HUES48 (cell line): ENCODE measurements at regions not wholly inside any gene's neighbourhood (a gene's known extent, or its start where the extent isn't known, plus 50 kb on each side); places are given as distances from the start of the nearest gene placed in this dataset.

Experiments used
- H3K27ac ChIP-seq: one replicate; pipeline ENCODE4 v1.7.0; 2013; ENCODE audit warnings: low read depth, low read length, inconsistent platforms
- H3K27me3 ChIP-seq: 2 replicates; pipeline ENCODE4 v1.6.1; 2013; ENCODE audit warnings: mild to moderate bottlenecking, low read length; ENCODE audit not compliant: control insufficient read depth, insufficient read depth
- H3K36me3 ChIP-seq: 2 replicates; pipeline ENCODE4 v1.6.1; 2013; ENCODE audit warnings: low read length; ENCODE audit not compliant: control insufficient read depth, insufficient read depth
- H3K4me1 ChIP-seq: 2 replicates; pipeline ENCODE4 v1.6.1; 2013; ENCODE audit warnings: mild to moderate bottlenecking, low read length; ENCODE audit not compliant: control insufficient read depth, insufficient read depth
- H3K4me3 ChIP-seq: 2 replicates; pipeline ENCODE4 v1.5.1; 2013; ENCODE audit warnings: mild to moderate bottlenecking, low read depth, low read length
- H3K9ac ChIP-seq: 2 replicates; pipeline ENCODE4 v1.6.1; 2013; ENCODE audit warnings: mild to moderate bottlenecking, low read depth, low read length, moderate library complexity
- H3K9me3 ChIP-seq: 2 replicates; pipeline ENCODE4 v1.6.1; 2013; ENCODE audit warnings: low read length; ENCODE audit not compliant: control insufficient read depth, insufficient read depth

- Histone ChIP-seq H3K27me3 (no peaks in the 10 kb centered on the region), H3K9ac (no peak overlapping the region), H3K9me3 (no peaks in the 10 kb centered on the region), H3K4me3 (no peak overlapping the region), H3K27ac (no peak overlapping the region), H3K4me1 (no peaks in the 10 kb centered on the region), H3K36me3 (no peaks in the 10 kb centered on the region)
Observed at GRCh38 chr6:166842607-166843006, 113.7 kb downstream of the RNASET2 start.

DNA sequence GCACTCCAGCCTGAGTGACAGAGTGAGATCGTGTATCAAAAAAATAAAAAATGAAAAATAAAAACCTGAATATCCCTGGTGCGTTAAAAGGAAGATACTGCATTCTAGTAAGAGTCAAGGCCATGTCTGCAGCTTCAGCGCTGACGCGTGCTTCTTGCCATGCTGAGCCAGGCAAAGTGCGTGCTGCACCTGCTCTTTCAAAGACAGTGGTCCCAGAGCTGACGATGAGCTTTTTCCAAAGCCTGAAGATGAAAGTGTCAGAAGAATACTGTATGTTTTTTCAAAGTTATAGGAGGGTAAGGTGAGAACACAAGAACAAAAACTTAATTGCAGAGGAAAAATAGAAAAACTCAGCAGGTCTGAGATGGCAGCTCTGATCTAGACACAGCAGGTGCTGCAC lies 115.1 kb downstream of the RNASET2 start:
- no peaks in the 10 kb centered on the region for H3K27me3 ChIP-seq
- no peaks in the 10 kb centered on the region for H3K9me3 ChIP-seq
- no peak overlapping the region for H3K27ac ChIP-seq
- H3K4me1 ChIP-seq = no peaks in the 10 kb centered on the region
- no peaks in the 10 kb centered on the region for H3K36me3 ChIP-seq
- no peak overlapping the region for H3K9ac ChIP-seq
- H3K4me3 ChIP-seq = no peak overlapping the region

- H3K36me3 ChIP-seq = no peaks in the 10 kb centered on the region
- H3K4me3 ChIP-seq = no peak overlapping the region
- no peaks in the 10 kb centered on the region for H3K9me3 ChIP-seq
- H3K9ac ChIP-seq = no peak overlapping the region
- H3K4me1 ChIP-seq = no peaks in the 10 kb centered on the region
- no peaks in the 10 kb centered on the region for H3K27me3 ChIP-seq
- H3K27ac ChIP-seq = no peak overlapping the region
Observed at GRCh38 chr6:166839569-166839968, 116.8 kb downstream of the RNASET2 start.

DNA sequence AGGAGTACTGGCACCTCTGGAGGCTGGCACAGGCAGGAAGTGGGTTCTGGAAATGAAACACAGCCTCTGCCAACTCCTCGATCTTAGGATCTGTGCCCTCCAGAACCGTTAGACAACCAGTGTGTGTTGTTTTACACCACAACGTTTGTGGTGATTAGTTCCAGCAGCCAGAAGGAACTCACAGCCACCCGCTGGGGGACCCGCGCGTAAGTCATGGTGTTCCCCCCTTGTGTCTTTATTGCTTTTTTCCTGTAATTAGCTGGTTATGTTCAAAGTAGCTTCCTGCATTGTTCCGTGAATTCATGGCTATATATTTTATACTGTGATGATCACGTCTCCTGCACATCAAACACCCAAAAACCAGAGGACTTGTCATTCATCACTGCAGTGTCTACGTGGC lies 117.4 kb downstream of the RNASET2 start:
- Histone ChIP-seq H3K27ac (no peak overlapping the region), H3K9ac (no peak overlapping the region), H3K9me3 (no peaks in the 10 kb centered on the region), H3K27me3 (no peaks in the 10 kb centered on the region), H3K4me3 (no peak overlapping the region), H3K4me1 (no peaks in the 10 kb centered on the region), H3K36me3 (no peaks in the 10 kb centered on the region)

DNA sequence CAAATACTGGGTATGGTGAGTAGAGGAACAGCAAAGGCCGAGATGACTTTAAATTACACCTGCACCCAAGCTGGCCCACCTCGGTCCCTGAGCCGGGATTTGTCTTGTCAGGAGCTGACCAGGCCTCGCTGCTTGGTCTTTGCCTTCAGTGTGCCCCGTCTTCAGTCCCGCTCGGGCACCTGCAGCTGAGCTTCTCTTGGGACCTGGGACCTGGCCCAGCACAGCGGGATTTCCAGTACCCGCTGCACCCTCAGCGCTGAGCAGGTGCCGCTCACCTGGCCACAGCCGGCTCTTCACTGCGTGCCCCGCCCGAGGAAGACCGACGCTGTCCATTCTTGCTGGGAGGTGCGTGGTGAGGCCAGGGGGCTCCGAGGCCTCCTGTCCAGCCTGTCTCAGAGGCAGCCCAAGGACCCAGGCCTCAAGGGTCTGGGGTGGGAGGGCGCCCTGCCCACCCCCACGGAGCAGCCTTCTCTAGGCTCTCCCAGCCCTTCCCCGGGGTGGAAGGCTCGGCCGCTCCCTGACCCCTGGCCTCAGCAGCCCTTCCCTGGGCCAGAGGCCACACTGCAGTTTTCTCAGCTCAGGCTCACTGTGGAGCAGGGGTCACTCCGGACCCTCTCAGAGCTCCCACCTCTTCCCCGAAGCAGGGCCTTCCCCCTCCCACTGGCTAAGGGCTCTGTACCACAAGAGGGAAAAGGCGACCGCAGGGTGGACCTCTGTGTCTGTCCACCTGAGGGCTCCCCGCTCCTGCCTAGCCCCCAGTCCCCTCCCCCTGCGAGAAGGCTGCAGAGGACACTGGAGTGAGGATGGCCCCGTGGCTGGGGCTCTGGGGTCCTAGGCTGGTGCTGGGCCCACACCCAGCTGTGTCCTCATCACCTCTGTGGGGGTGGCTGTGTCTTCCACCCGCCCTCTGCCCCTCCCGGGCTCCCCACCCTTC lies 119.3 kb downstream of the RNASET2 start:
- Histone ChIP-seq H3K9me3 (no peaks in the 10 kb centered on the region), H3K36me3 (no peaks in the 10 kb centered on the region), H3K4me3 (no peak overlapping the region), H3K4me1 (no peaks in the 10 kb centered on the region), H3K9ac (no peak overlapping the region), H3K27ac (no peak overlapping the region), H3K27me3 (no peaks in the 10 kb centered on the region)

DNA sequence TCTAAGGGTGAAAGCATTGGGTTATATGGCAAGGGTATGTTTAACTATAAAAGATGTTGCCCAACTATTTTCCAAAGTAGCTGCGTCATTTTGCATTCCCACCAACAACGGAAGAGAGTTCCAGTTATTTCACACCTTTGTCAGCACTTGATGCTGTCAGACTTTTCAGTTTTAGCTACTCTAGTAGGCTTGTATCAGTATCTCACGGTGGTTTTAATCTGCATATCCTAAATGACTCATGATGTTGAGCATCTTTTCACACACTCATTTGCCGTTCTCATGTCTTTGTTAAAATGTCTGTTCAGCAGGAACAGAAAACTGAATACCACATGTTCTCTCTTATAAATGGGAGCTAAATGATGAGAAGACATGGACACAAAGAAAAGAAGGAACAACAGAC lies 122.3 kb downstream of the RNASET2 start:
- no peaks in the 10 kb centered on the region for H3K36me3 ChIP-seq
- H3K27me3 ChIP-seq = no peaks in the 10 kb centered on the region
- H3K9me3 ChIP-seq = no peaks in the 10 kb centered on the region
- no peak overlapping the region for H3K27ac ChIP-seq
- H3K4me3 ChIP-seq = no peak overlapping the region
- no peak overlapping the region for H3K9ac ChIP-seq
- no peaks in the 10 kb centered on the region for H3K4me1 ChIP-seq

DNA sequence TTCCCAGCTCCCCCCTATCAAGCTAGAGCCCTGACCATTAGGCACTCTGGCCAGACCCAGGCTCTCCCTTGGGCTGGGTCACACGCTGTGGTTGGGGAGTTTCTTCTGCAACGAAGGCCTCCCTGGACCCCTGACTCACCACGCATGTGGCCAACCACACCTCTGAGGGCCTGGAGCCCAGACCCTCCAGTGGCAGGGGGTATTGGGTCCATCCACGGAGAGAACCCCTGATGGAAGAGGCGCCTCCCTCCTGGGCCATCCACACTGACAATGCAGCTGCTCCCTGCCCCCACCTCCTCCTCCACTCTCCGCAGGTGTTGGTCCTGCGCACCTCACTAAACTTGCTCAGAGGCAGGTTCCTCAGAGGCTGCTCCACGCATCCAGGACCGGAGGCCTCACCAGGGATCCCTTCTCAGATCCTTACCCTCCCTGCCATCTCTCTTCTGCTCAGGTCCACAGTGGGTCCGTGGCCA lies 125.4 kb downstream of the RNASET2 start:
- Histone ChIP-seq H3K27ac (no peak overlapping the region), H3K4me3 (no peak overlapping the region), H3K9ac (no peak overlapping the region)

GRCh38 chr6:166830185-166830890 lies 126.0 kb downstream of the RNASET2 start:
- Histone ChIP-seq H3K9me3 (no peaks in the 10 kb centered on the region), H3K4me3 (no peak overlapping the region), H3K36me3 (no peaks in the 10 kb centered on the region), H3K27ac (no peak overlapping the region), H3K9ac (no peak overlapping the region), H3K4me1 (no peaks in the 10 kb centered on the region), H3K27me3 (no peaks in the 10 kb centered on the region)

More for the DNA sequence above, 125.4 kb downstream of the RNASET2 start:
- H3K36me3 ChIP-seq = no peaks in the 10 kb centered on the region
- H3K27me3 ChIP-seq = no peaks in the 10 kb centered on the region
- no peaks in the 10 kb centered on the region for H3K9me3 ChIP-seq
- H3K4me1 ChIP-seq = no peaks in the 10 kb centered on the region

DNA sequence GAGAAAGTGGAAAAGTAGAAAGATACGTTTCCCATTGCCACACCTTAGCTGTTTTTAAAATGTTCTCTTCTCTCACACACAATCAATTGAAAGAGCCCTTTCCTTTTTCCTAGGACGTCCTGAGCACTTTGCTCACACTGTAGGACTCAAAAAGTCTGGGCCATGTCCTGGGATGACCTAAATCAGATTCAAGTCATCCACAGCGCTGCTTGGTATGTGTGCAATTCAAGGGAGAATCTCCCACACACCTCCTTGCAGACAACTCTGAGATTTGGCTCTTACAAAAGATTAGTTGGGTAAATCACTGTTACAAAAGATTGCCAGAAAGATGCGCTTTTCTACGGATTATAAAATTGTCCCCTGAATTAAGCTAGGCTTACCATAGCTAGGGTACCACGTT lies 130.1 kb downstream of the RNASET2 start:
- no peaks in the 10 kb centered on the region for H3K9me3 ChIP-seq
- no peak overlapping the region for H3K4me3 ChIP-seq
- no peaks in the 10 kb centered on the region for H3K4me1 ChIP-seq
- no peaks in the 10 kb centered on the region for H3K36me3 ChIP-seq
- no peak overlapping the region for H3K9ac ChIP-seq
- H3K27ac ChIP-seq = no peak overlapping the region
- no peaks in the 10 kb centered on the region for H3K27me3 ChIP-seq

- no peaks in the 10 kb centered on the region for H3K27me3 ChIP-seq
- no peaks in the 10 kb centered on the region for H3K9me3 ChIP-seq
- H3K27ac ChIP-seq = no peak overlapping the region
- H3K4me3 ChIP-seq = no peak overlapping the region
- H3K4me1 ChIP-seq = no peaks in the 10 kb centered on the region
- no peaks in the 10 kb centered on the region for H3K36me3 ChIP-seq
- H3K9ac ChIP-seq = no peak overlapping the region
Observed at GRCh38 chr6:166825553-166826145, 130.7 kb downstream of the RNASET2 start.

DNA sequence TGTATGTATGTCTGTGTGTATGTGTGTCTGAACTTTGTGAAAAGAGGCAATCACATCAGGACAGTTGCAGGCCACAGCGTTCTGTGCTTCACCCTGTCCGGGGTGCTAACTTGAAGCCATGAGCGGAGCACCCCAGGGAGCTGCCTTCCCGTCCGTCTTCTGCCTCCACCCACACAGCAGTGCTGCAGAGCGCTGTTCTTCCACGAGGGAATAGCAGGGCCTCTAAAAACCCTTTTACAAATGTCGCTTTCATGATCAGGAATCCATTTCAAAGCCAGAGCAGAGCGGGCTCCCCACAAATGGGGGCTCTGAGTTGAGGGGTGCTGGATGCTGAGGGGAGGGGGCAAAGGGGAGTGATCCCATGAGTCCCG lies 131.5 kb downstream of the RNASET2 start:
- Histone ChIP-seq H3K9me3 (no peaks in the 10 kb centered on the region), H3K4me3 (no peak overlapping the region), H3K27ac (no peak overlapping the region), H3K4me1 (no peaks in the 10 kb centered on the region), H3K27me3 (no peaks in the 10 kb centered on the region), H3K36me3 (no peaks in the 10 kb centered on the region), H3K9ac (no peak overlapping the region)
